CD4-positive, alpha-beta memory T cell (primary cell): ENCODE measurements at regions not wholly inside any gene's neighbourhood (a gene's known extent, or its start where the extent isn't known, plus 50 kb on each side); places are given as distances from the start of the nearest gene placed in this dataset.

Source experiments
- CTCF ChIA-PET: fragments of 350-600 bp; sonication (Branson Sonifier 250); formaldehyde crosslinking; loops from one replicate; lab custom pipeline; 2021; ENCODE audit warnings: inconsistent platforms; ENCODE audit not compliant: partially characterized antibody; lab: Charles Lee
- POLR2A ChIA-PET: fragments of 350-600 bp; sonication (Branson Sonifier 250); formaldehyde crosslinking; loops from one replicate; lab custom pipeline; 2021; ENCODE audit not compliant: partially characterized antibody; lab: Charles Lee
- DNase-seq, 5 donors: peaks; one replicate each; pipeline versions ENCODE4 v3.0.0 to v3.0.0-alpha.2; 2020 to 2022; ENCODE audit warnings: mixed read lengths in 1 of 5
- H3K27ac ChIP-seq: one replicate; pipeline ENCODE4 v1.7.0; 2013; ENCODE audit warnings: low read depth, low read length
- H3K27me3 ChIP-seq: 2 replicates; pipeline ENCODE4 v1.7.0; 2013; ENCODE audit warnings: mild to moderate bottlenecking, low read length, moderate library complexity; ENCODE audit not compliant: insufficient read depth
- H3K36me3 ChIP-seq: 2 replicates; pipeline ENCODE4 v1.7.0; 2013; ENCODE audit warnings: mild to moderate bottlenecking, low read length, moderate library complexity; ENCODE audit not compliant: insufficient read depth
- H3K4me1 ChIP-seq: 2 replicates; pipeline ENCODE4 v1.7.0; 2013; ENCODE audit warnings: mild to moderate bottlenecking, low read length, moderate library complexity; ENCODE audit not compliant: insufficient read depth
- H3K4me3 ChIP-seq, 2 donors: one replicate each; pipeline ENCODE4 v1.7.0; 2013; ENCODE audit warnings: low read length in 2 of 2, mild to moderate bottlenecking in 1 of 2
- H3K9me3 ChIP-seq, 2 donors: one replicate each; pipeline ENCODE4 v1.7.0; 2013; ENCODE audit warnings: low read length in 2 of 2, control low read depth in 1 of 2; ENCODE audit not compliant: control insufficient read depth in 1 of 2
- H3K27ac Mint-ChIP-seq, 7 donors: one replicate each; pipeline ENCODE4 v1.8.0; 2020 to 2021; ENCODE audit warnings: mixed read lengths in 7 of 7, mild to moderate bottlenecking in 6 of 7, inconsistent platforms in 3 of 7, moderate library complexity in 3 of 7
- H3K27me3 Mint-ChIP-seq, 2 donors: one replicate each; pipeline ENCODE4 v1.8.0; 2020 to 2021; ENCODE audit warnings: mixed read lengths in 2 of 2
- H3K36me3 Mint-ChIP-seq, 2 donors: one replicate each; pipeline ENCODE4 v1.8.0; 2020 to 2021; ENCODE audit warnings: mixed read lengths in 2 of 2, inconsistent platforms in 1 of 2, mild to moderate bottlenecking in 1 of 2
- H3K4me1 Mint-ChIP-seq, 4 donors: one replicate each; pipeline ENCODE4 v1.8.0; 2020 to 2021; ENCODE audit warnings: mixed read lengths in 4 of 4, mild to moderate bottlenecking in 1 of 4
- H3K4me3 Mint-ChIP-seq, 8 donors: one replicate each; pipeline ENCODE4 v1.8.0; 2020 to 2021; ENCODE audit warnings: mixed read lengths in 8 of 8, mild to moderate bottlenecking in 7 of 8, moderate library complexity in 6 of 8, inconsistent platforms in 3 of 8
- H3K9me3 Mint-ChIP-seq, 8 donors: one replicate each; pipeline ENCODE4 v1.8.0; 2020 to 2021; ENCODE audit warnings: mixed read lengths in 8 of 8, mild to moderate bottlenecking in 5 of 8, inconsistent platforms in 3 of 8, moderate library complexity in 1 of 8
- intact Hi-C: fragments of 100-400 bp; cut with micrococcal nuclease; formaldehyde crosslinking; loops from one replicate; pipeline ENCODE4 v1.15.1; 2023

GRCh38 chr1:106277786-106278185 is 778.7 kb upstream of the PRMT6 start:
- intact Hi-C loops = no loop called here

DNA sequence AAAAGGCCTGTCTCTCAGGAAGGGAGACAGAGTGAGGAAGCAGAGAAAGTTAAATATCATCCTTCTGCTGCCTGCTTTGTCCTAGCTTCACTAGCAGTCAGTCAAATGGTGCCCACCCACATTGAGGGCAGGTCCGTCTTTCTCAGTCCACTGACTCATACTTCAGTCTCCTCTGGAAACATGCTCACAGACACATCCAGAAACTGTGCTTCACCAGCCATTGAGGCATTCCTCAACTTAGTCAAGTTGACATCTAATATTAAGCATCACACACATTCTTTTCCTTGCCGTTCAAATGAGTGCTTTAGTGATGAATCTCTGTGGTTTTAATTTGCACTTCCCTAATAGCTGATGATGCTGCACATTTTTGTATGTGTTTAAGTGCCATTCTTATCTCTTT is 777.8 kb upstream of the PRMT6 start:
- CTCF ChIA-PET = no interaction called here
- DNase-seq = no peak
- Histone ChIP-seq H3K27me3 (no peaks in the 10 kb centered on the region), H3K9me3 (no peaks in the 10 kb centered on the region), H3K4me3 (no peak overlapping the region), H3K36me3 (no peaks in the 10 kb centered on the region), H3K27ac (no peak overlapping the region), H3K4me1 (no peaks in the 10 kb centered on the region)
- intact Hi-C loops = no loop called here
- Mint-ChIP-seq H3K4me3 (no peak overlapping the region), H3K36me3 (no peaks in the 10 kb centered on the region), H3K27me3 (no peaks in the 10 kb centered on the region), H3K9me3 (peaks cover 0 to 18% (median 5%) of the 10 kb centered on the region in 8 donors), H3K4me1 (no peaks in the 10 kb centered on the region), H3K27ac (no peak overlapping the region)
- POLR2A ChIA-PET = no interaction called here

More at GRCh38 chr1:106277786-106278185, 778.7 kb upstream of the PRMT6 start:
- DNase-seq = no peak
- Mint-ChIP-seq H3K27ac (no peak overlapping the region), H3K4me1 (no peaks in the 10 kb centered on the region), H3K9me3 (peaks cover 0 to 18% (median 5%) of the 10 kb centered on the region in 8 donors), H3K27me3 (no peaks in the 10 kb centered on the region), H3K36me3 (no peaks in the 10 kb centered on the region), H3K4me3 (no peak overlapping the region)
- Histone ChIP-seq H3K4me1 (no peaks in the 10 kb centered on the region), H3K27me3 (no peaks in the 10 kb centered on the region), H3K4me3 (no peak overlapping the region), H3K36me3 (no peaks in the 10 kb centered on the region), H3K9me3 (no peaks in the 10 kb centered on the region), H3K27ac (no peak overlapping the region)
- CTCF ChIA-PET = no interaction called here
- POLR2A ChIA-PET = no interaction called here

GRCh38 chr1:106289265-106289928 is 767.1 kb upstream of the PRMT6 start:
- H3K9me3 ChIP-seq = no peaks in the 10 kb centered on the region
- Mint-ChIP-seq H3K4me3 (no peak overlapping the region), H3K36me3 (no peaks in the 10 kb centered on the region), H3K27ac (no peak overlapping the region), H3K27me3 (no peaks in the 10 kb centered on the region), H3K4me1 (no peaks in the 10 kb centered on the region), H3K9me3 (peaks cover 0 to 22% (median 8%) of the 10 kb centered on the region in 8 donors)
- no peak overlapping the region for H3K27ac ChIP-seq
- H3K4me3 ChIP-seq = no peak overlapping the region
- intact Hi-C loops = no loop called here
- DNase-seq = no peak
- H3K4me1 ChIP-seq = no peaks in the 10 kb centered on the region
- CTCF ChIA-PET = no interaction called here
- POLR2A ChIA-PET = no interaction called here
- no peaks in the 10 kb centered on the region for H3K36me3 ChIP-seq
- H3K27me3 ChIP-seq = no peaks in the 10 kb centered on the region

DNA sequence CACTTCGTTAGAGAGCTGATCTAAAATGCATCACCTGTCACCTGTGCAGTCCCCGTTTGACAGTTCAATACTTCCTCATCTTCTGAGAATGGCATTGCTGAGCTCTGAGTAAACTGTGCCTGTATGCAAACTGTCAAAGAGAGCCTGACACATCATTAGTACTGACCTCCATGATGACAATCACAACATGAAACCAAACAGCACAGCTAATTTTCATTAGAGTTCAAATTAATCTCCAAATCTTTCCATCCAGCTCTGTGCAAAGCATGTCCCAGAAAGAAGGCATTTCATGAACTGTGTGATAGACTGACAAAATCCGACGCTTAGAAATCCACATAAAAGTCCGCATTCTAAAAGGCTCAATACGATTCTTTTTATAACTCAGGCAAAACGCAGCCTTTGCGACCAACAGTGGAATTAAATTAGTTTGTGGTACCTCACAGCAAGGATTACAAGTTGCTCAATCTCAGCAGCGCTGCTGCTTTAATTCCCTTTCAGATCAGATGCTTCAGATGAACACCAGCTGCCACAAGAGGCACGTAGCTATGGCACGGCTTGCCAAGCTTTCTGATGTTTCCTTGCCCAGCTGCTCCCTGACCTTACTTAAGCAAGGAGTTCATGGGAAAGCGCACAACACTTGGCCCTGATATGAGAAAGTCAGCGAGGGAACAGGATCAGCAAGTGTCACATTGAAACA is 765.5 kb upstream of the PRMT6 start:
- no peaks in the 10 kb centered on the region for H3K4me1 Mint-ChIP-seq
- Histone ChIP-seq H3K4me1 (no peaks in the 10 kb centered on the region), H3K27me3 (no peaks in the 10 kb centered on the region), H3K27ac (no peak overlapping the region), H3K9me3 (no peaks in the 10 kb centered on the region), H3K36me3 (no peaks in the 10 kb centered on the region), H3K4me3 (no peak overlapping the region)
- no peak for DNase-seq
- intact Hi-C loops = no loop called here
- no peaks in the 10 kb centered on the region for H3K27me3 Mint-ChIP-seq
- no peak overlapping the region for H3K27ac Mint-ChIP-seq
- no peaks in the 10 kb centered on the region for H3K36me3 Mint-ChIP-seq
- CTCF ChIA-PET = no interaction called here
- H3K9me3 Mint-ChIP-seq = peaks cover 0 to 14% (median 6%) of the 10 kb centered on the region in 8 donors
- POLR2A ChIA-PET = no interaction called here
- H3K4me3 Mint-ChIP-seq = no peak overlapping the region

- Mint-ChIP-seq H3K4me1 (no peaks in the 10 kb centered on the region), H3K27me3 (no peaks in the 10 kb centered on the region), H3K36me3 (no peaks in the 10 kb centered on the region), H3K4me3 (no peak overlapping the region), H3K9me3 (peaks cover 0 to 13% (median 5%) of the 10 kb centered on the region in 8 donors), H3K27ac (no peak overlapping the region)
- no peaks in the 10 kb centered on the region for H3K4me1 ChIP-seq
- CTCF ChIA-PET = no interaction called here
- POLR2A ChIA-PET = no interaction called here
- H3K4me3 ChIP-seq = no peak overlapping the region
- no peak overlapping the region for H3K27ac ChIP-seq
- DNase-seq = no peak
- no peaks in the 10 kb centered on the region for H3K27me3 ChIP-seq
- intact Hi-C loops = no loop called here
- H3K9me3 ChIP-seq = no peaks in the 10 kb centered on the region
- no peaks in the 10 kb centered on the region for H3K36me3 ChIP-seq
Measured at GRCh38 chr1:106292130-106292529, 764.3 kb upstream of the PRMT6 start.

DNA sequence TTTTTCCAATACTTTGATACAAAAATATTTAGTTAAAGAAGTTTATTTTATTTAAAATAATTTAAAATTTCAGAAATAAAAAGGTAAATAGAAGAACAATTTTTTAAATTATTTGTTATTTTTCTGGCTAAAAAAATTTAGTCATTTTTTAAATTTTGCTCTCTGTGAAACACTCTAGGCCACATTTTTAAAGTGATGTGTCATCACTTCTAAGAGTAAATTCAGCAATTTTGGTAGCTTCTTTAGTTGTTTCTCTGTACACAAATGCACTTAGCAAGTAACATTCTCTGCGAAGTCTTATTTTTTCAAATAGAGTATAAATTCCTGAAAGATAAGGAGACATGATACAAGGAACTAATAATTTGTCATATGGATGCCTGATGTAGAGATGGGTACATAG is 760.0 kb upstream of the PRMT6 start:
- H3K4me3 Mint-ChIP-seq = no peak overlapping the region
- H3K4me1 Mint-ChIP-seq = no peaks in the 10 kb centered on the region
- no peak overlapping the region for H3K4me3 ChIP-seq
- H3K4me1 ChIP-seq = no peaks in the 10 kb centered on the region
- CTCF ChIA-PET = no interaction called here
- no peaks in the 10 kb centered on the region for H3K27me3 Mint-ChIP-seq
- H3K27ac Mint-ChIP-seq = no peak overlapping the region
- no peak overlapping the region for H3K27ac ChIP-seq
- no peaks in the 10 kb centered on the region for H3K9me3 ChIP-seq
- peaks cover 0 to 17% (median 10%) of the 10 kb centered on the region in 8 donors for H3K9me3 Mint-ChIP-seq
- no peaks in the 10 kb centered on the region for H3K36me3 ChIP-seq
- intact Hi-C loops = no loop called here
- H3K36me3 Mint-ChIP-seq = no peaks in the 10 kb centered on the region
- no peak for DNase-seq
- no peaks in the 10 kb centered on the region for H3K27me3 ChIP-seq
- POLR2A ChIA-PET = no interaction called here

- H3K36me3 Mint-ChIP-seq = no peaks in the 10 kb centered on the region
- no peak for DNase-seq
- Histone ChIP-seq H3K9me3 (peaks cover 0 to 12% of the 10 kb centered on the region in 2 donors), H3K36me3 (no peaks in the 10 kb centered on the region), H3K4me1 (no peaks in the 10 kb centered on the region), H3K27me3 (no peaks in the 10 kb centered on the region), H3K27ac (no peak overlapping the region), H3K4me3 (no peak overlapping the region)
- CTCF ChIA-PET = no interaction called here
- no peak overlapping the region for H3K4me3 Mint-ChIP-seq
- no peaks in the 10 kb centered on the region for H3K4me1 Mint-ChIP-seq
- POLR2A ChIA-PET = no interaction called here
- no peak overlapping the region for H3K27ac Mint-ChIP-seq
- intact Hi-C loops = no loop called here
- H3K9me3 Mint-ChIP-seq = peaks cover 0 to 44% (median 22%) of the 10 kb centered on the region in 8 donors
- no peaks in the 10 kb centered on the region for H3K27me3 Mint-ChIP-seq
Measured at GRCh38 chr1:106304106-106304505, 752.4 kb upstream of the PRMT6 start.
